Ishikawa (cell line): ENCODE measurements at regions not wholly inside any gene's neighbourhood (a gene's known extent, or its start where the extent isn't known, plus 50 kb on each side); places are given as distances from the start of the nearest gene placed in this dataset.

ENCODE experiments used
- CEBPB ChIP-seq: IDR thresholded peaks from 2 replicates; pipeline ENCODE4 v1.6.1; 2012
- CREB1 ChIP-seq: IDR thresholded peaks from 2 replicates; pipeline ENCODE4 v1.6.1; 2012; ENCODE audit warnings: low read depth
- EGR1 ChIP-seq: IDR thresholded peaks from 2 replicates; pipeline ENCODE4 v1.6.1; 2012
- EP300 ChIP-seq: IDR thresholded peaks from 2 replicates; pipeline ENCODE4 v1.6.1; 2012; ENCODE audit warnings: borderline replicate concordance
- FOXM1 ChIP-seq: IDR thresholded peaks from 2 replicates; pipeline ENCODE4 v1.6.1; 2012; ENCODE audit warnings: low read depth, borderline replicate concordance
- MAX ChIP-seq: IDR thresholded peaks from 2 replicates; pipeline ENCODE4 v1.6.1; 2012
- NFIC ChIP-seq: IDR thresholded peaks from 2 replicates; pipeline ENCODE4 v1.6.1; 2012
- RAD21 ChIP-seq: IDR thresholded peaks from 2 replicates; pipeline ENCODE4 v1.6.1; 2012; ENCODE audit warnings: low read depth
- REST ChIP-seq: IDR thresholded peaks from 2 replicates; pipeline ENCODE4 v1.6.1; 2012; ENCODE audit warnings: low read depth, mild to moderate bottlenecking
- TAF1 ChIP-seq: IDR thresholded peaks from 2 replicates; pipeline ENCODE4 v1.6.1; 2012; ENCODE audit warnings: low read depth, mild to moderate bottlenecking
- TEAD4 ChIP-seq: IDR thresholded peaks from 2 replicates; pipeline ENCODE4 v1.6.1; 2012
- USF1 ChIP-seq: IDR thresholded peaks from 2 replicates; pipeline ENCODE4 v1.6.1; 2012
- YY1 ChIP-seq: IDR thresholded peaks from 2 replicates; pipeline ENCODE4 v1.6.1; 2012; ENCODE audit warnings: low read depth
- ZBTB7A ChIP-seq: IDR thresholded peaks from 2 replicates; pipeline ENCODE4 v1.6.1; 2012; ENCODE audit warnings: low read depth

- no peak for TF ChIP-seq EP300
- no peak for TF ChIP-seq FOXM1
- no peak for TF ChIP-seq REST
- no peak for TF ChIP-seq TEAD4
- TF ChIP-seq RAD21, result no peak
- no peak for TF ChIP-seq CEBPB
- no peak for TF ChIP-seq CREB1
- no peak for TF ChIP-seq MAX
- TF ChIP-seq TAF1, result no peak
- no peak for TF ChIP-seq EGR1
- TF ChIP-seq YY1, result no peak
- TF ChIP-seq USF1, result no peak
- TF ChIP-seq ZBTB7A, result no peak
- TF ChIP-seq NFIC, result no peak
Observed at GRCh38 chr13:91058919-91059318, 288.6 kb upstream of the MIR17HG start.
